ENCODE measurements at regions not wholly inside any gene's neighbourhood (a gene's known extent, or its start where the extent isn't known, plus 50 kb on each side); places are given as distances from the start of the nearest gene placed in this dataset.

DNA sequence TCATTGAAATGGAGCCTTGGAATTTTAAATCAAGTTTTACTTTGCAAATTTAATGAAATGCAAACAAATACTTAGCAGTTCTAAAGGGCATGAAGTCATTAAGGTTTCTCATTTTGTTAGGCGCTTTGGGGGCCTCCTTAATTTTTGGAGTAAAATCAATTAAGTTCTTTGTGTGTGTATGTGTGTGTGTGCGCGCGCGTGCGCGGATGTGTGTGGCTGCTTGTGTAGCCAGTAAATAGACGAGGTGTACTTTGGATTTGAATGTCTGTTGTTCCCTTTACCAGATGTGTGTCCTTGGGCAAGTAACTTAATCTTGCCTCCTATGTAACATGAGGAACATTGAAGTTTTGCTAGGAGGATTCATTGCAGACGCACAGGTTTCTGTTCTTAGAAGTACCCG lies 1051.4 kb upstream of the EEF2KMT start:
- H3K27ac ChIP-seq (ENCODE audit: low read length): no peak overlapping the region
- TF ChIP-seq, protein P1, sequence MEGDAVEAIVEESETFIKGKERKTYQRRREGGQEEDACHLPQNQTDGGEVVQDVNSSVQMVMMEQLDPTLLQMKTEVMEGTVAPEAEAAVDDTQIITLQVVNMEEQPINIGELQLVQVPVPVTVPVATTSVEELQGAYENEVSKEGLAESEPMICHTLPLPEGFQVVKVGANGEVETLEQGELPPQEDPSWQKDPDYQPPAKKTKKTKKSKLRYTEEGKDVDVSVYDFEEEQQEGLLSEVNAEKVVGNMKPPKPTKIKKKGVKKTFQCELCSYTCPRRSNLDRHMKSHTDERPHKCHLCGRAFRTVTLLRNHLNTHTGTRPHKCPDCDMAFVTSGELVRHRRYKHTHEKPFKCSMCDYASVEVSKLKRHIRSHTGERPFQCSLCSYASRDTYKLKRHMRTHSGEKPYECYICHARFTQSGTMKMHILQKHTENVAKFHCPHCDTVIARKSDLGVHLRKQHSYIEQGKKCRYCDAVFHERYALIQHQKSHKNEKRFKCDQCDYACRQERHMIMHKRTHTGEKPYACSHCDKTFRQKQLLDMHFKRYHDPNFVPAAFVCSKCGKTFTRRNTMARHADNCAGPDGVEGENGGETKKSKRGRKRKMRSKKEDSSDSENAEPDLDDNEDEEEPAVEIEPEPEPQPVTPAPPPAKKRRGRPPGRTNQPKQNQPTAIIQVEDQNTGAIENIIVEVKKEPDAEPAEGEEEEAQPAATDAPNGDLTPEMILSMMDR (IDR thresholded peaks at IDR 0.05; ENCODE audit: low read depth, low read length): no peak
- no peaks in the 10 kb centered on the region for H3K36me3 ChIP-seq (replicated peaks; ENCODE audit: low read depth, low read length)
- H3K9me3 ChIP-seq (ENCODE audit: insufficient read depth, low read length): no peaks in the 10 kb centered on the region
- no peak overlapping the region for H2AFZ ChIP-seq (ENCODE audit: low read depth, low read length)
- no peak overlapping the region for H3K9ac ChIP-seq (ENCODE audit: low read length)
- H3K4me3 ChIP-seq (ENCODE audit: low read length): no peak overlapping the region
- no peak overlapping the region for H3K4me2 ChIP-seq (ENCODE audit: low read length)
- H3K27me3 ChIP-seq (ENCODE audit: low read depth, low read length): no peaks in the 10 kb centered on the region
- no peaks in the 10 kb centered on the region for H3K79me2 ChIP-seq (ENCODE audit: low read length)
- no peaks in the 10 kb centered on the region for H4K20me1 ChIP-seq (ENCODE audit: insufficient read depth, low read length)
- no peaks in the 10 kb centered on the region for H3K4me1 ChIP-seq (ENCODE audit: low read length)

DNA sequence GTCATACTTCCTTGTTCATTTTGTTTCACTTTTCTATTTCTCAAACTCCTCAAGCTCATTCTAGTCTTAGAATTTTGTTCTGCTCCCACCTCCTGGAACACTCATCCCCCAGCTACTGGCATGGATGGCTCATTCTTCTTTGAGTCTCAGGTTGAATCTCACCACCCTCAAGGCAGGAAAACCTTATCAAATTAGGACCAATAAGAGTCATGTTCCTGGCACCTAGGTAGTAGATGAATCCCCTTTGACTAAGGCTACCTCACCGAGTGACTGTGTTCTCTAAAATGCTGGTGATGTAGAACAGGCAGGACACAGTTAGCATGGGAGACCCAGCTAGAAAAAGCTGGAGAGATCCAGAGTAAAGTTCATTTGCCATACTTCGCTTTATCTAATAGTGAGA lies 1050.8 kb upstream of the EEF2KMT start:
- Histone ChIP-seq H2AFZ (ENCODE audit: low read depth, low read length) (no peak overlapping the region), H3K27me3 (ENCODE audit: low read depth, low read length) (no peaks in the 10 kb centered on the region), H3K79me2 (ENCODE audit: low read length) (no peaks in the 10 kb centered on the region), H3K4me2 (ENCODE audit: low read length) (no peak overlapping the region), H3K4me3 (ENCODE audit: low read length) (no peak overlapping the region), H3K36me3 (replicated peaks; ENCODE audit: low read depth, low read length) (no peaks in the 10 kb centered on the region), H3K4me1 (ENCODE audit: low read length) (no peaks in the 10 kb centered on the region), H3K9ac (ENCODE audit: low read length) (no peak overlapping the region), H3K9me3 (ENCODE audit: insufficient read depth, low read length) (no peaks in the 10 kb centered on the region), H3K27ac (ENCODE audit: low read length) (no peak overlapping the region), H4K20me1 (ENCODE audit: insufficient read depth, low read length) (no peaks in the 10 kb centered on the region)
- TF ChIP-seq EZH2phosphoT487 (IDR thresholded peaks at IDR 0.05; ENCODE audit: low read depth): no peak
- TF ChIP-seq, protein P1 (IDR thresholded peaks at IDR 0.05; ENCODE audit: low read depth, low read length): no peak

DNA sequence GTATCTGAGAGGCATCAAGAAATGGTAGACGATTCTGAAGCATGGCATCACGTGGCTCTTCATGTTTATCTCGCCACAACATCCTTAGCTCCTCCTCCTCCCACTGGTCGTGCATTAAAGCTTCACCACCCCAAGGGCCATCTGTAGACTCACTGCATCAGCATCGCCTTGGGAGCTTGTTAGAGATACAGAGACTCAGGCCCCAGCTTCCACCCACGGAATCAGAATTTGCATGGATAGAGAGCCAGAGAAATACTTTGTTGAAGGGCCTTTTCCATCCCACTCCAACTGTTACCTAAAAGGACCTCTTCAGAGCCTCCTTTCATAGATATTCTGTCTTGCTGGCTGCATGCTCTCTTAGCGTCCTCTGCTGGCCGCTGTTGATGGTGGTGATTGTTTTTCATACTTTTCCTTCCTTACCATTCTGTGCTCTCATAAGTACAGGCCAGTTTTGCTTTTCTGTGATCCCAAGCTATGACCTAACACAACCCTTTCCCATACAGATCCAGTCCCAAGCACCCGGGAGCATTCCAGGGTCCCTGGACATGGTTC lies 1049.4 kb upstream of the EEF2KMT start:
- TF ChIP-seq EZH2phosphoT487 (IDR thresholded peaks at IDR 0.05; ENCODE audit: low read depth): no peak
- TF ChIP-seq, protein P1 (IDR thresholded peaks at IDR 0.05; ENCODE audit: low read depth, low read length): no peak
- H3K4me2 ChIP-seq (ENCODE audit: low read length): no peak overlapping the region
- H3K9ac ChIP-seq (ENCODE audit: low read length): no peak overlapping the region
- no peak overlapping the region for H3K4me3 ChIP-seq (ENCODE audit: low read length)
- no peak overlapping the region for H3K27ac ChIP-seq (ENCODE audit: low read length)
- H3K4me1 ChIP-seq (ENCODE audit: low read length): no peaks in the 10 kb centered on the region
- H3K36me3 ChIP-seq (replicated peaks; ENCODE audit: low read depth, low read length): no peaks in the 10 kb centered on the region
- no peaks in the 10 kb centered on the region for H3K27me3 ChIP-seq (ENCODE audit: low read depth, low read length)
- no peaks in the 10 kb centered on the region for H4K20me1 ChIP-seq (ENCODE audit: insufficient read depth, low read length)
- H2AFZ ChIP-seq (ENCODE audit: low read depth, low read length): no peak overlapping the region
- no peaks in the 10 kb centered on the region for H3K79me2 ChIP-seq (ENCODE audit: low read length)
- no peaks in the 10 kb centered on the region for H3K9me3 ChIP-seq (ENCODE audit: insufficient read depth, low read length)

DNA sequence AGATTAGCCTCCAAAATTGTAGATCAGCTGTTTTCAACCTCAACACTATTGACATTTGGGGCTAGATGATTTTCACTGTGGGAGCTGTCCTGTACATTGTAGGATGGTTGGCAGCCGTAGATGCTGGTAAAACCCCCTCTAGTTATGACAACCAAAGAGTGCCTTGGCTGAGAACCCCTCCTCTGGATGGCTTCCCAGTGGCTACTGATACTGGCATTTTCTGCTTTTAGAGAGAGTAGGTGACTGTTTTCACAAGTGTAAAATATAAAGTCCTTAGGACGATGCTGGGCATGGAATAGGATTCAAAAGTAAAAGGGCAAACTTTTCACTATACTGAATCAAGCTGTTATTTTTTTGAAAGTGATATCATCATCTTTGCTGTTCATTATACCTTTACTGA lies 1048.8 kb upstream of the EEF2KMT start:
- H3K36me3 ChIP-seq (replicated peaks; ENCODE audit: low read depth, low read length): no peaks in the 10 kb centered on the region
- no peak overlapping the region for H3K27ac ChIP-seq (ENCODE audit: low read length)
- TF ChIP-seq, protein P1 (IDR thresholded peaks at IDR 0.05; ENCODE audit: low read depth, low read length): no peak
- TF ChIP-seq EZH2phosphoT487 (IDR thresholded peaks at IDR 0.05; ENCODE audit: low read depth): no peak
- H3K4me2 ChIP-seq (ENCODE audit: low read length): no peak overlapping the region
- no peaks in the 10 kb centered on the region for H3K9me3 ChIP-seq (ENCODE audit: insufficient read depth, low read length)
- H3K9ac ChIP-seq (ENCODE audit: low read length): no peak overlapping the region
- no peak overlapping the region for H2AFZ ChIP-seq (ENCODE audit: low read depth, low read length)
- H3K4me1 ChIP-seq (ENCODE audit: low read length): no peaks in the 10 kb centered on the region
- no peaks in the 10 kb centered on the region for H3K79me2 ChIP-seq (ENCODE audit: low read length)
- no peak overlapping the region for H3K4me3 ChIP-seq (ENCODE audit: low read length)
- H4K20me1 ChIP-seq (ENCODE audit: insufficient read depth, low read length): no peaks in the 10 kb centered on the region
- no peaks in the 10 kb centered on the region for H3K27me3 ChIP-seq (ENCODE audit: low read depth, low read length)
